H9 (cell line): ENCODE measurements at regions not wholly inside any gene's neighbourhood (a gene's known extent, or its start where the extent isn't known, plus 50 kb on each side); places are given as distances from the start of the nearest gene placed in this dataset.

Source experiments
- DNase-seq: peaks from one replicate; pipeline ENCODE4 v3.0.0-alpha.2; 2017
- H2AFZ ChIP-seq: one replicate; pipeline ENCODE4 v1.6.1; 2013; ENCODE audit warnings: mild to moderate bottlenecking, low read length, control low read depth, moderate library complexity
- H2AK5ac ChIP-seq: 2 replicates; pipeline ENCODE4 v1.6.1; 2013; ENCODE audit warnings: low read length, control low read depth, mixed read lengths; ENCODE audit not compliant: insufficient read length
- H2BK120ac ChIP-seq: one replicate; pipeline ENCODE4 v1.6.1; 2013; ENCODE audit warnings: low read depth, mild to moderate bottlenecking, low read length, control low read depth, inconsistent platforms; ENCODE audit not compliant: poor library complexity, severe bottlenecking
- H2BK12ac ChIP-seq: 2 replicates; pipeline ENCODE4 v1.6.1; 2013; ENCODE audit warnings: low read length, control low read depth, mixed read lengths, low read depth; ENCODE audit not compliant: insufficient read length
- H2BK15ac ChIP-seq: 2 replicates; pipeline ENCODE4 v1.6.1; 2013; ENCODE audit warnings: low read depth, low read length, control low read depth
- H2BK20ac ChIP-seq: one replicate; pipeline ENCODE4 v1.6.1; 2013; ENCODE audit warnings: low read depth, mild to moderate bottlenecking, low read length, control low read depth, inconsistent platforms; ENCODE audit not compliant: poor library complexity, severe bottlenecking
- H2BK5ac ChIP-seq: 2 replicates; pipeline ENCODE4 v1.6.1; 2013; ENCODE audit warnings: low read length, control low read depth, mixed read lengths; ENCODE audit not compliant: insufficient read length
- H3K14ac ChIP-seq: 2 replicates; pipeline ENCODE4 v1.6.1; 2013; ENCODE audit warnings: low read length, control low read depth; ENCODE audit not compliant: insufficient read depth
- H3K18ac ChIP-seq: 2 replicates; pipeline ENCODE4 v1.6.1; 2013; ENCODE audit warnings: low read depth, mild to moderate bottlenecking, mixed read lengths, low read length, control low read depth; ENCODE audit not compliant: insufficient read length
- H3K23ac ChIP-seq: 2 replicates; pipeline ENCODE4 v1.6.1; 2013; ENCODE audit warnings: low read length, control low read depth, mixed read lengths, low read depth; ENCODE audit not compliant: insufficient read length
- H3K23me2 ChIP-seq: 2 replicates; pipeline ENCODE4 v1.6.1; 2013; ENCODE audit warnings: low read depth, mild to moderate bottlenecking, mixed read lengths, low read length, control low read depth; ENCODE audit not compliant: insufficient read length, poor library complexity, severe bottlenecking
- H3K27ac ChIP-seq: 2 replicates; pipeline ENCODE4 v1.5.1; 2013; ENCODE audit warnings: low read length, control low read depth, mixed read lengths, low read depth; ENCODE audit not compliant: insufficient read length
- H3K27me3 ChIP-seq: 2 replicates; pipeline ENCODE4 v1.6.1; 2013; ENCODE audit warnings: low read length, control low read depth, inconsistent platforms; ENCODE audit not compliant: insufficient read depth
- H3K4ac ChIP-seq: 2 replicates; pipeline ENCODE4 v1.6.1; 2013; ENCODE audit warnings: low read depth, mild to moderate bottlenecking, control low read depth, inconsistent platforms, low read length, moderate library complexity
- H3K4me1 ChIP-seq: 2 replicates; pipeline ENCODE4 v1.6.1; 2013; ENCODE audit warnings: low read length, control low read depth, inconsistent platforms; ENCODE audit not compliant: insufficient read depth
- H3K4me2 ChIP-seq: 2 replicates; pipeline ENCODE4 v1.6.1; 2013; ENCODE audit warnings: low read length, control low read depth, mixed read lengths; ENCODE audit not compliant: insufficient read length, insufficient read depth
- H3K56ac ChIP-seq: 2 replicates; pipeline ENCODE4 v1.6.1; 2013; ENCODE audit warnings: low read depth, mild to moderate bottlenecking, mixed read lengths, low read length, control low read depth; ENCODE audit not compliant: insufficient read length
- H3K79me1 ChIP-seq: 2 replicates; pipeline ENCODE4 v1.6.1; 2013; ENCODE audit warnings: low read depth, mild to moderate bottlenecking, moderate library complexity, low read length, control low read depth, inconsistent platforms; ENCODE audit not compliant: insufficient read depth, poor library complexity, severe bottlenecking
- H3K79me2 ChIP-seq: 2 replicates; pipeline ENCODE4 v1.6.1; 2013; ENCODE audit warnings: low read length, control low read depth, inconsistent platforms; ENCODE audit not compliant: insufficient read depth
- H3K9ac ChIP-seq: 2 replicates; pipeline ENCODE4 v1.6.1; 2013; ENCODE audit warnings: low read length, control low read depth, mixed read lengths; ENCODE audit not compliant: insufficient read length; ENCODE audit errors: extremely low read depth
- H3K9me3 ChIP-seq: one replicate; pipeline ENCODE4 v1.6.1; 2013; ENCODE audit warnings: low read depth, low read length, inconsistent platforms; ENCODE audit not compliant: control insufficient read depth
- H3T11ph ChIP-seq: one replicate; pipeline ENCODE4 v1.6.1; 2013; ENCODE audit warnings: mild to moderate bottlenecking, low read length, control low read depth, inconsistent platforms
- H4K20me1 ChIP-seq: one replicate; pipeline ENCODE4 v1.6.1; 2013; ENCODE audit not compliant: control insufficient read depth, insufficient read length, insufficient read depth
- H4K5ac ChIP-seq: 2 replicates; pipeline ENCODE4 v1.6.1; 2013; ENCODE audit warnings: low read depth, mild to moderate bottlenecking, mixed read lengths, low read length, control low read depth; ENCODE audit not compliant: insufficient read length
- H4K8ac ChIP-seq: replicated peaks from 2 replicates; pipeline ENCODE4 v1.6.1; 2013; ENCODE audit warnings: low read length, control low read depth, mixed read lengths, low read depth; ENCODE audit not compliant: insufficient read length
- H4K91ac ChIP-seq: 2 replicates; pipeline ENCODE4 v1.6.1; 2013; ENCODE audit warnings: low read depth, mild to moderate bottlenecking, moderate library complexity, mixed read lengths, low read length, control low read depth; ENCODE audit not compliant: insufficient read length
- H3K27ac Mint-ChIP-seq, 3 experiments: 2 replicates in 2 of 3; 3 replicates in 1 of 3; pipeline ENCODE4 v1.8.0; 2020 to 2021; ENCODE audit warnings: mixed read lengths in 3 of 3, mild to moderate bottlenecking in 1 of 3, moderate library complexity in 1 of 3
- H3K27me3 Mint-ChIP-seq: 2 replicates; pipeline ENCODE4 v1.8.0; 2021; ENCODE audit warnings: low read depth, mild to moderate bottlenecking, moderate library complexity, mixed read lengths
- H3K36me3 Mint-ChIP-seq, 3 experiments: 2 replicates in 2 of 3; 3 replicates in 1 of 3; pipeline ENCODE4 v1.8.0; 2020 to 2021; ENCODE audit warnings: low read depth in 3 of 3, mixed read lengths in 3 of 3; ENCODE audit not compliant: insufficient read depth in 1 of 3
- H3K4me1 Mint-ChIP-seq, 2 experiments: 2 replicates each; pipeline ENCODE4 v1.8.0; 2020; ENCODE audit warnings: mixed read lengths in 2 of 2
- H3K4me3 Mint-ChIP-seq, 2 experiments: 2 replicates in 1 of 2; 3 replicates in 1 of 2; pipeline ENCODE4 v1.8.0; 2020 to 2021; ENCODE audit warnings: mild to moderate bottlenecking in 2 of 2, mixed read lengths in 2 of 2, moderate library complexity in 1 of 2
- H3K9me3 Mint-ChIP-seq, 2 experiments: 2 replicates in 1 of 2; 3 replicates in 1 of 2; pipeline ENCODE4 v1.8.0; 2020; ENCODE audit warnings: mild to moderate bottlenecking in 2 of 2, mixed read lengths in 2 of 2, moderate library complexity in 1 of 2
- WGBS: extraction: QIAGEN DNeasy Blood & Tissue Kit; methylation state at CpG from one replicate; pipeline ENCODE4 v1.1.7; 2013; ENCODE audit warnings: missing lambda C conversion rate, low lambda C conversion rate, mixed read lengths; ENCODE audit not compliant: insufficient read length; ENCODE audit errors: extremely low coverage; 5-methylcytosine and 5-hydroxymethylcytosine counted together
- TF ChIP-seq, protein P1 (sequence below): fragments of 200-600 bp; sonication (generic); conservative IDR thresholded peaks from 3 replicates; pipeline ENCODE4 v1.8.0; 2021; ENCODE audit warnings: antibody characterized with exemption, mild to moderate bottlenecking

DNA sequence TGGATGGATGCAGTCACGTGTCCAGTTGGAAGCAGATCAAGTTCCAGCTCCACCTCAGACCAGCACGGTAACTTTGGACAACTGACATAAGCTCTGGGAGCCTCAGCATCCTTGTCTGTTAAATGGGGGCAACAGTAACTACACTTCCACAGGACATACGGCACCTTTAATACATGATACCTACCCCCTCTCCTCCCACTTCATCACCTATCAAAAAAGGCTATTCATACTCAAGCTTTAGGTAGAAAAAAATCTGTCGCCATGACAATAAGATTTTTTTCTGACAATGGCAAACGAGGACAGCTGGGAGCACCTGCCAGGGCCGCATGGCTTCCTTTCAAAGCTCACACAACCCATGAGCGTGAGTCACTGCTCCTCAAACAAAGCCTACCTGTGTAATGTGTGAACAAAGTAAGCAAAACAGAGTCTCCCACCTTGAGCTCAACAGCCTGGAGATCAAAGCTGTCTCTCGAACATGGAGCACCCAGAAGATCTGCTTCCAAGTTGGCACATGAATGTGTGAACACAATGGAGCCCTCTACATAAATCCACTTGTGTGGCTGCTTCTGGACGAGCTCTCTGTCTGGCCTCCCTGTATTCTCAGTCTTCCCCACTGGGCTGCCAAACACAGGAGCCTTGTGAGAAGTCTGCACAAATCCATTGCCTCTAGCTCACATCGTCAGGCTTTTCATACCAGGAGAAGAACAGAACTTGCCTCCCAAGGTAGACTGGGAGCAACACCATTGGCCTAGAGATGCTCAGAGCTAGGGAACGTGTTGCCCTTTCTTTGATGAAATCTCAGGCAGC lies 459.7 kb downstream of the SOX9 start:
- H3K79me1 ChIP-seq, result no peaks in the 10 kb centered on the region
- H3K56ac ChIP-seq, result no peak overlapping the region
- no peak for DNase-seq
- Mint-ChIP-seq H3K36me3 (0 out of 7 replicates have a peak, but pooled peaks cover 0 to 4% (median 0%) of the 10 kb centered on the region in 3 experiments), H3K4me3 (no peak overlapping the region), H3K4me1 (peaks cover 17 to 23% of the 10 kb centered on the region in 2 experiments), H3K27me3 (peaks cover 34% of the 10 kb centered on the region), H3K9me3 (no peaks in the 10 kb centered on the region), H3K27ac (no peak overlapping the region)
- H2BK5ac ChIP-seq, result no peak overlapping the region
- H4K5ac ChIP-seq, result no peak overlapping the region
- H3K4ac ChIP-seq, result no peak overlapping the region
- H3K4me1 ChIP-seq, result no peaks in the 10 kb centered on the region
- no peak overlapping the region for H2BK12ac ChIP-seq
- H3K23me2 ChIP-seq, result no peaks in the 10 kb centered on the region
- H2BK15ac ChIP-seq, result no peak overlapping the region
- H3T11ph ChIP-seq, result no peak overlapping the region
- no peak overlapping the region for H4K8ac ChIP-seq
- no peak overlapping the region for H2AFZ ChIP-seq
- no peaks in the 10 kb centered on the region; the same call in 1 of the 2 replicates for H3K27me3 ChIP-seq
- H4K91ac ChIP-seq, result no peak overlapping the region
- H3K79me2 ChIP-seq, result no peaks in the 10 kb centered on the region
- no peak overlapping the region for H3K27ac ChIP-seq
- H3K9me3 ChIP-seq, result no peaks in the 10 kb centered on the region
- H2BK120ac ChIP-seq, result no peak overlapping the region
- no CpG with 5 or more reads among the region's 11 CpGs for WGBS
- no peak overlapping the region for H2BK20ac ChIP-seq
- H4K20me1 ChIP-seq, result no peaks in the 10 kb centered on the region
- TF ChIP-seq, protein P1, sequence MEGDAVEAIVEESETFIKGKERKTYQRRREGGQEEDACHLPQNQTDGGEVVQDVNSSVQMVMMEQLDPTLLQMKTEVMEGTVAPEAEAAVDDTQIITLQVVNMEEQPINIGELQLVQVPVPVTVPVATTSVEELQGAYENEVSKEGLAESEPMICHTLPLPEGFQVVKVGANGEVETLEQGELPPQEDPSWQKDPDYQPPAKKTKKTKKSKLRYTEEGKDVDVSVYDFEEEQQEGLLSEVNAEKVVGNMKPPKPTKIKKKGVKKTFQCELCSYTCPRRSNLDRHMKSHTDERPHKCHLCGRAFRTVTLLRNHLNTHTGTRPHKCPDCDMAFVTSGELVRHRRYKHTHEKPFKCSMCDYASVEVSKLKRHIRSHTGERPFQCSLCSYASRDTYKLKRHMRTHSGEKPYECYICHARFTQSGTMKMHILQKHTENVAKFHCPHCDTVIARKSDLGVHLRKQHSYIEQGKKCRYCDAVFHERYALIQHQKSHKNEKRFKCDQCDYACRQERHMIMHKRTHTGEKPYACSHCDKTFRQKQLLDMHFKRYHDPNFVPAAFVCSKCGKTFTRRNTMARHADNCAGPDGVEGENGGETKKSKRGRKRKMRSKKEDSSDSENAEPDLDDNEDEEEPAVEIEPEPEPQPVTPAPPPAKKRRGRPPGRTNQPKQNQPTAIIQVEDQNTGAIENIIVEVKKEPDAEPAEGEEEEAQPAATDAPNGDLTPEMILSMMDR, result no peak
- H2AK5ac ChIP-seq, result no peak overlapping the region
- H3K4me2 ChIP-seq, result no peak overlapping the region
- H3K14ac ChIP-seq, result no peak overlapping the region
- no peak overlapping the region for H3K9ac ChIP-seq
- no peak overlapping the region for H3K18ac ChIP-seq
- H3K23ac ChIP-seq, result no peak overlapping the region
